Activated CD4-positive, alpha-beta T cell treated with anti-CD3 and anti-CD28 coated beads, Interleukin-2, amount 10 ng/mL, durations not matched to agents 24 days and 14 days (primary cell): ENCODE measurements at regions not wholly inside any gene's neighbourhood (a gene's known extent, or its start where the extent isn't known, plus 50 kb on each side); places are given as distances from the start of the nearest gene placed in this dataset.
"Not testable (repeated sequence)": the region's sequence is repeated elsewhere in the genome, so short reads cannot be mapped to it uniquely, and the experiment has no call there.

Experiments used
- DNase-seq: peaks from one replicate; pipeline ENCODE4 v3.0.0; 2022
- H3K27ac Mint-ChIP-seq: one replicate; pipeline ENCODE4 v1.8.0; 2022; ENCODE audit warnings: mild to moderate bottlenecking, mixed read lengths
- H3K27me3 Mint-ChIP-seq: one replicate; pipeline ENCODE4 v1.8.0; 2022; ENCODE audit warnings: mixed read lengths
- H3K36me3 Mint-ChIP-seq: one replicate; pipeline ENCODE4 v1.8.0; 2022; ENCODE audit warnings: low read depth, mild to moderate bottlenecking, mixed read lengths
- H3K4me1 Mint-ChIP-seq: one replicate; pipeline ENCODE4 v1.8.0; 2021; ENCODE audit warnings: mixed read lengths
- H3K4me3 Mint-ChIP-seq: one replicate; pipeline ENCODE4 v1.8.0; 2022; ENCODE audit warnings: mild to moderate bottlenecking, moderate library complexity, mixed read lengths
- H3K9me3 Mint-ChIP-seq: one replicate; pipeline ENCODE4 v1.8.0; 2021; ENCODE audit warnings: mixed read lengths
- intact Hi-C: fragments of 100-400 bp; cut with micrococcal nuclease; formaldehyde crosslinking; loops from one replicate; pipeline ENCODE4 v1.15.1; 2023

DNA sequence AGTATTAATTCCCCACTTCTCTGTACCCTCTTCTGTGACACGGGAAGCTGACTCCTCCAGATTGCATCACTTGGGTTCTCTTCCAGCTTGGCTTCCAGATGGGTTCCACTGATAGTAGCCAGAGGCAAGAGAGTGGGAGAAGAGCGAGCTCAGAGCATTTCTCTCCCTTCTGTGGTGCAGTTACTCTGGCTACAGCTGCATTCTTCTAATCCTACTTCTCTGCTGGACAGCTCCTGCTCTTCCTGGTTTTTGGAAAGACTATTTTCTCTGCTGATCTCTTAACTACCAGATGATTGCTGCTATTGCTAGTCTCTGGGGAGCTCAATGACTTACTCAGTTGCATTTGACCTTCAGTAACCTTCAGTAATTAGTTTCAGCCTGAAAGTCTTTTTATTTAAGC lies 187.5 kb upstream of the MAP2 start:
- Mint-ChIP-seq H3K4me1 (no peaks in the 10 kb centered on the region), H3K4me3 (no peak overlapping the region), H3K36me3 (no peaks in the 10 kb centered on the region), H3K27me3 (no peaks in the 10 kb centered on the region), H3K27ac (no peak overlapping the region), H3K9me3 (no peaks in the 10 kb centered on the region)
- DNase-seq: no peak
- intact Hi-C loops: no loop called here

DNA sequence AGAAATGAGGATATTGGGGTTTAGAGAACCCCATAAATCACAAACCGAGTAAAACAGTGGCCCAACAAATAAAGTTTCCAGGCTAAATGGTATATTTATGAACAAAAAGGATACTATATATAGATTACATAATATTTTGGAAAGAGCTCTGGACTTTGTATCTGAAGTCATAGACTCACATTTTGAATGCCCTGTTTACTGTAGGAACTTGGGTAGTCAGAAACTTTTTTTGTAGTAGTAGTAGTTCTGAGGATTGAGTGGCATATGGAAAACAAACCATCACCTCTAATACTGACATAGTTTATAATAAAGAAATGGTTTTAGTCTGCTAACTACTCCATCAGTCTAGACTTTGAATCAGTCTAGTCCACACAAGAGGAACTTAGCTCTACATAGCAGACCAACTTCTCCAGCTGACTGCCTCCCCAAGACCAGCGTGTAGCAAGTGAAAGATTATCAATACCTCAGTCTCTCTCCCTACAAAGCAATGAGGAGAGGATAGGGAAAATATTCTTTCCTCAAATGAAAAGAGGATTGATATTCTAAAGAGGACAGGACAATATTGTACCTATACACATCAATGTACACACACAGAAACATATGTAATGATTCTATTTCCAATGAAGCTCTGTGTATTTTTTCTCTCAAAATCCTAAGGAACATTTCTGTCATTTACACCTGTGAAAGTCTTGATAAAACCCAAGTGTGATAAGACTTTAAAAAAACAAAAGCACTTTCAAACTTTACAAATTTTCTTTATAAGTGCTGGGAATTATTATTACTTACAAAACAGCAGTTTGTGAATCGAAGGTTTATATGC lies 184.9 kb upstream of the MAP2 start:
- Mint-ChIP-seq H3K27me3 (no peaks in the 10 kb centered on the region), H3K4me1 (no peaks in the 10 kb centered on the region), H3K36me3 (no peaks in the 10 kb centered on the region), H3K27ac (no peak overlapping the region), H3K4me3 (no peak overlapping the region), H3K9me3 (no peaks in the 10 kb centered on the region)
- DNase-seq: no peak
- intact Hi-C loops: no loop called here

DNA sequence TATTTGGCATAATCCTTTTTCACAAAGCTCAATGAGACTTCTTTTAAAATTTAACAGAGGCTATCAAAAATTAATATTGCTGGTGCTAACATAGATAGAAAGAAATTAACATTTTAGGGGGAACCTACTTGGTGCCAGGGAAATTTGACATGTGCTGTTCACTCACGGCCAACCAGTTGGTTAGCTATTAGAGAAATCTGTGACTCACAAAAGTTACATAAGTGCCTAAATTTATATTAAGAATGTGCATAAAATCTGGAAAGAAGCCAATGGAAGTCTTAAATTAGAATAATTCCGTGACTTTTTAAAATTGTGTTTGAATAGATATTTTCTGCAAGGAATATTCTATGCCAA lies 184.3 kb upstream of the MAP2 start:
- Mint-ChIP-seq H3K27ac (no peak overlapping the region), H3K36me3 (no peaks in the 10 kb centered on the region), H3K4me3 (no peak overlapping the region), H3K4me1 (no peaks in the 10 kb centered on the region), H3K27me3 (no peaks in the 10 kb centered on the region), H3K9me3 (no peaks in the 10 kb centered on the region)
- intact Hi-C loops: no loop called here
- DNase-seq: no peak

DNA sequence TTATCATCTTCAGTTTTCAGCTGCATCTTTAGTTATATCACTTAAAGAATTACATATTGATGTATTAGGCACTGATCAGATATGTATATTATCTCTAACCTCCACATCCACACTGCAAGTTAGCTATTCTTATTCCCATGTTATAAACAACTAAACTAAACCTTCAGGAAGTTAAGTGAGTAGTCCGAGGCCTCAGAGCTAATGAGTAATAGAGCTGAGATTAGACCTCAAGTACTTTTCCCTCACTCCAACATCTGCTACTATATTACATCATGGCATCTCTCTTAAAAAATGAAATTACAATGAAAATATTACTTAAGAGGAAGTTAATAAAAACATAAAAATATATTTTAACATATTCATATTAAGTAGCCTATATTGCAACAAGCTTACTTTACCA lies 183.6 kb upstream of the MAP2 start:
- no peaks in the 10 kb centered on the region for H3K36me3 Mint-ChIP-seq
- no peak overlapping the region for H3K27ac Mint-ChIP-seq
- intact Hi-C loops: no loop called here
- no peak for DNase-seq
- no peak overlapping the region for H3K4me3 Mint-ChIP-seq
- H3K27me3 Mint-ChIP-seq: no peaks in the 10 kb centered on the region
- no peaks in the 10 kb centered on the region for H3K9me3 Mint-ChIP-seq
- no peaks in the 10 kb centered on the region for H3K4me1 Mint-ChIP-seq

DNA sequence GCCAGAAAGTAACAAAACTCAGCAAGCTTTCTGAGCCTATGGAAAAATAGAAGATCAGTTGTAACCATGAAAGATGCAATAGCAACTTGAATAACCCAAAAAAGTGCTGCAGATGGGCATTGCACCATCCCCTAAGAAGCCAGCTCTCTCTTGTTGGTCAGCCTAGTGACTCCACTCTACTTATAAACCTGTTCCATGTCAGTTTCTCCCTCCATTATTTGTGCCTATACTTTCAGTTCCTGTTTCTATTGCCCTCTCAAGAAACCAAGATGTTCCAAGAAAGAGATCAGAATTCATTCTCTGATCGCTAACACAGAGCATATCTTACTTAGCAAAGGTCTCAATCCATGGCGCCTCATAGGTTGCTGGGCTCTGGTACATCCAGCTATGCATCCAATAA lies 170.3 kb upstream of the MAP2 start:
- Mint-ChIP-seq H3K27me3 (no peaks in the 10 kb centered on the region), H3K36me3 (no peaks in the 10 kb centered on the region), H3K9me3 (no peaks in the 10 kb centered on the region), H3K4me3 (no peak overlapping the region), H3K27ac (no peak overlapping the region), H3K4me1 (no peaks in the 10 kb centered on the region)
- no peak for DNase-seq
- intact Hi-C loops: no loop called here

DNA sequence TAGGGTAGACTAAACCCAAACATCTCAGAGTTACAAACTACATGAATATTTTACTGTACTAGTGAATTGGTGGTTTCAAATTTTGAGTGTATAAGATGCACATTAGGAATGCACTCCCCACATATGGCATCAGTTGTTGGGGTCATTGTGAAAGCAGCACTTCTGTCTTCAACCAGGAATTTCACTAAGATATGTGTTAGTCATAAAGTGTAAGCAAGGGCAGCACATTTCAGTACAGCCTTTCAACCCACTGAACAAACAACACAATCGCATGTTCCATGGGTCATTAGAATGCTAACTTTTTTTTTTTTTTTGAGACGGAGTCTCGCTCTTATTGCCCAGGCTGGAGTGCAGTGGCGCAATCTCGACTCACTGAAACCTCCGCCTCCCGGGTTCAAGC lies 164.1 kb upstream of the MAP2 start:
- no peaks in the 10 kb centered on the region for H3K36me3 Mint-ChIP-seq
- H3K27ac Mint-ChIP-seq: no peak overlapping the region
- no peak for DNase-seq
- intact Hi-C loops: no loop called here
- no peaks in the 10 kb centered on the region for H3K27me3 Mint-ChIP-seq
- H3K4me1 Mint-ChIP-seq: no peaks in the 10 kb centered on the region
- no peak overlapping the region for H3K4me3 Mint-ChIP-seq
- no peaks in the 10 kb centered on the region for H3K9me3 Mint-ChIP-seq

DNA sequence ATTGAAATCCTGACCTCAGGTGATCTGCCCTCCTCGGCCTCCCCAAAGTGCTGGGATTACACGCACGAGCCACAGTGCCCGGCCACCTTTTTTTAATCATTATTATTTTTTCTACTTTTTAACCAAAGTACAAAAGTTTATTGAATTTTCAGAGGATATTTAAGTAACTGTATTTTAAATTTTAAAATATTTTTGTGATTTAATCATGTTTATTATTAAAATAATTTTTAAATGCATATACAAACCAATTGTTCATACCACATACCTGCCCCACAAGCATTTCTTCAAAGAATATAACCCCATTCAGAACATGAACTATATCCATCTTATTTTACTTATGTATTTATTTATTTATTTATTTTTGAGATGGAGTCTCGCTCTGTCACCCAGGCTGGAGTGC lies 163.6 kb upstream of the MAP2 start:
- intact Hi-C loops: no loop called here
- Mint-ChIP-seq H3K27ac (no peak overlapping the region), H3K27me3 (no peaks in the 10 kb centered on the region), H3K4me3 (no peak overlapping the region), H3K9me3 (no peaks in the 10 kb centered on the region), H3K4me1 (no peaks in the 10 kb centered on the region), H3K36me3 (no peaks in the 10 kb centered on the region)
- DNase-seq: no peak

DNA sequence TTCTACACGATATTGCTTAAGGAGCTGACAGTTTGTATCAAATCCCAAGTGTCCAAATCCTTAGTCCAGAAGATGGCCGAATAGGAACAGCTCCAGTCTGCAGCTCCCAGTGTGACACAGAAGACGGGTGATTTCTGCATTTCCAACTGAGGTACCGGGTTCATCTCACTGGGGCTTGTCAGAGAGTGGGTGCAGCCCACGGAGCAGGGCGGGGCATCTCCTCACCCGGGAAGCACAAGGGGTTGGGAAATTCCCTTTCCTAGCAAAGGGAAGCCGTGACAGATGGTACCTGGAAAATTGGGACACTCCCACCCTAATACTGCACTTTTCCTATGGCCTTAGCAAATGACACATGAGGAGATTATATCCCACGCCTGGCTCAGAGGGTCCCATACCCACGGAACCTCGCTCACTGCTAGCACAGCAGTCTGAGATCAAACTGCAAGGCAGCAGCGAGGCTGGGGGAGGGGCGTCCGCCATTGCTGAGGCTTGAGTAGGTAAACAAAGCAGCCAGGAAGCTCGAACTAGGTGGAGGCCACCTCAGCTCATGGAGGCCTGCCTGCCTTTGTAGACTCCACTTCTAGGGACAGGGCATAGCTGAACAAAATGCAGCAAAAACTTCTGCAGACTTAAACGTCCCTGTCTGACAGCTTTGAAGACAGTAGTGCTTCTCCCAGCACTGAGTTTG lies 162.3 kb upstream of the MAP2 start:
- H3K4me1 Mint-ChIP-seq, H3K9me3 Mint-ChIP-seq, DNase-seq, H3K36me3 Mint-ChIP-seq, H3K27ac Mint-ChIP-seq, H3K4me3 Mint-ChIP-seq, H3K27me3 Mint-ChIP-seq, intact Hi-C loops: not testable (repeated sequence)

DNA sequence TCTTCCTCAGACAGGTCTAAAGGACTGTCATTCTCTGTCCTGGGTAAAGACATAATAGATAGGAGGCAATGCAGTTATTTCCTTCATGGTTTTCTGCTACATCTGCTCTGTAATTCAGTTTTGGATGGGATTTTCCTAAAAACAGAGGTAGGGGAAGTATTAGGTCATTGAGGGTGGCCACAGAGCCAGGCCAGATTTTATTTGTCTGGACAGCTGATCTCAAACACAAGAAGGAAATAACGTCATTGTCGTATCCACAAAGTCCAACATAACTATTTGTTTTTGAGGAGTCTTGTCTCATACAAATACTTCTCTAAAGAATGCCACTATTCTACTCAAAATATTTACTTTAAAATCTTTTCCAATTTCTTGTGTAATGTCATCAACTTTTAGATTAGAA lies 154.8 kb upstream of the MAP2 start:
- no peak overlapping the region for H3K4me3 Mint-ChIP-seq
- intact Hi-C loops: no loop called here
- no peak overlapping the region for H3K27ac Mint-ChIP-seq
- H3K36me3 Mint-ChIP-seq: no peaks in the 10 kb centered on the region
- no peaks in the 10 kb centered on the region for H3K4me1 Mint-ChIP-seq
- no peaks in the 10 kb centered on the region for H3K27me3 Mint-ChIP-seq
- DNase-seq: no peak
- no peaks in the 10 kb centered on the region for H3K9me3 Mint-ChIP-seq

DNA sequence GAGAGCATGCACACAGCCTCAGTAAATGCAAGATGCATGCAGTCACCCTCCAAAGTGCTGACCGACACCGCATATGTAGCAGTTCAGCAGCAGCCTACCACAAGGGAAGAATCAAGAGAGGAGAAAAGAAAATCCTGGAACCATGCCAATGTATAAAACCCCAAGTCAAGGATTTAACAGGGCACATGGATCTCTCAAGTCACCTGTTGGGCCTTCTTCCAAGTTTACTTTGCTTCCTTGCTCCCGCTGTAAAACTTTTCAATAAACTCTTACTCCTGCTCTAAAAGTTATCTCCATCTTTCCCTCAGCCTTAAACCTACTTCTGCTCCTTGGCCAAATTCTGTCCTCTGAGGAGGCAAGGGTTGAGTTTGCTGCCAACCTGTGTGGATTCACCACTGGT lies 147.8 kb upstream of the MAP2 start:
- no peak for DNase-seq
- no peaks in the 10 kb centered on the region for H3K4me1 Mint-ChIP-seq
- intact Hi-C loops: no loop called here
- no peaks in the 10 kb centered on the region for H3K27me3 Mint-ChIP-seq
- no peaks in the 10 kb centered on the region for H3K9me3 Mint-ChIP-seq
- H3K36me3 Mint-ChIP-seq: no peaks in the 10 kb centered on the region
- H3K4me3 Mint-ChIP-seq: no peak overlapping the region
- H3K27ac Mint-ChIP-seq: no peak overlapping the region

DNA sequence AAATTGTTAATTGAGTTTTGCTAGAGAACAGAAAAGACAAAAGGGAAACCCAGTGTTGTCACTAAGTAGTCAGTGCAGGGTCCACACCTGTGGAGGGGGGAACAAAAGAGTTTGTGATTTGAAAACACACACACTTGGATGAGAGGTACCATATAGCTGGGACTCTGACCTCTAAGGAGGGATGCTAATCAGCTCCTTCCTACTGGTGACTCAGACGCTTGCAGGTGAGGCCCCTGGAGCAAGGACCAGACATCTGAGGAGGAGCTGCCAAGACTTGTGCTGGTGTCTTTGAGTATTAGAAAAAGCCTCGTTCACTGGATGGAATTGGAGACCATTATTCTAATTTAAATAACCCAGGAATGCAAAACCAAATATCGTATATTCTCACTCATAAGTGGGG lies 146.4 kb upstream of the MAP2 start:
- H3K27ac Mint-ChIP-seq: no peak overlapping the region
- intact Hi-C loops: no loop called here
- no peaks in the 10 kb centered on the region for H3K36me3 Mint-ChIP-seq
- H3K9me3 Mint-ChIP-seq: no peaks in the 10 kb centered on the region
- H3K4me3 Mint-ChIP-seq: no peak overlapping the region
- no peak for DNase-seq
- no peaks in the 10 kb centered on the region for H3K4me1 Mint-ChIP-seq
- no peaks in the 10 kb centered on the region for H3K27me3 Mint-ChIP-seq

DNA sequence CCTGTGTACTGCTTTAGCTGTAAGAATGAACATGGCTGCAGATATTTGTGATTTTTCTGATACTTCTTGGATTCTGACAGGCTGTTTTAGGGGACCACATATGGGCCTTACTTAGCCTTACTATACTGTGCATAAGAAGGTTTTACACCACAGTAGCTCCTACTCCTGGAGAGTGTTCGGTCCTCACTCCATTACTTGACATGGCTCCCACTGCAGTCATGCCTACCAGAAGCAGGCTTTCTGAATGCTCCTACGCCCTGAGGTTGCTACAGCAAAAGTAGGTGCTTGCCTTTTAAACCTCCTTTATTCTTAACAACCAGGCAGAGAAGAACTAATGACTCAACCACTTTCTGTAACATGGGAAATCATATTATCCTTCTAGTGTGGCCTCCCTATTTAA lies 125.2 kb upstream of the MAP2 start:
- intact Hi-C loops: no loop called here
- no peak overlapping the region for H3K4me3 Mint-ChIP-seq
- DNase-seq: no peak
- no peaks in the 10 kb centered on the region for H3K9me3 Mint-ChIP-seq
- no peaks in the 10 kb centered on the region for H3K4me1 Mint-ChIP-seq
- H3K27me3 Mint-ChIP-seq: no peaks in the 10 kb centered on the region
- H3K36me3 Mint-ChIP-seq: no peaks in the 10 kb centered on the region
- no peak overlapping the region for H3K27ac Mint-ChIP-seq

DNA sequence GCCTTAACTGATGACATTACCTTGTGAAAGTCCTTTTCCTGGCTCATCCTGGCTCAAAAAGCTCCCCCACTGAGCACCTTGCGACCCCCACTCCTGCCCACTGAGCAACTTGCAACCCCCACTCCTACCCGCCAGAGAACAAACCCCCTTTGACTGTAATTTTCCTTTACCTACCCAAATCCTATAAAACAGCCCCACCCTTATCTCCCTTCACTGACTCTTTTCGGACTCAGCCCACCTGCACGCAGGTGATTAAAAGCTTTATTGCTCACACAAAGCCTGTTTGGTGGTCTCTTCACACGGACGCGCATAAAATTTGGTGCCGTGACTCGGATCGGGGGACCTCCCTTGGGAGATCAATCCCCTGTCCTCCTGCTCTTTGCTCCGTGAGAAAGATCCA lies 124.4 kb upstream of the MAP2 start:
- intact Hi-C loops: not testable (repeated sequence)

DNA sequence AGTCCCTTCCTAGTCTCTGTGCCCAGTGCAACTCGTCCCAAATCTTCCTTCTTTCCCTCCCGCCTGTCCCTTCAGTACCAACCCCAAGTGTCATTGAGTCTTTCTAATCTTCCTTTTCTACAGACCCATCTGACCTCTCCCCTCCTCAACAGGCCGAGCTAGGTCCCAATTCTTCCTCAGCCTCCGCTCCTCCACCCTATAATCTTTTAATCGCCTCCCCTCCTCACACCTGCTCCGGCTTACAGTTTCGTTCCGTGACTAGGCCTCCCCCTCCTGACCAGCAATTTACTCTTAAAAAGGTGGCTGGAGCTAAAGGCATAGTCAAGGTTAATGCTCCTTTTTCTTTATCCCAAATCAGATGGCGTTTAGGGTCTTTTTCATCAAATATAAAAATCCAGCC lies 123.1 kb upstream of the MAP2 start:
- H3K4me1 Mint-ChIP-seq, H3K4me3 Mint-ChIP-seq, intact Hi-C loops, H3K36me3 Mint-ChIP-seq, H3K27ac Mint-ChIP-seq, H3K9me3 Mint-ChIP-seq, H3K27me3 Mint-ChIP-seq, DNase-seq: not testable (repeated sequence)

More for the DNA sequence above, 124.4 kb upstream of the MAP2 start:
- H3K4me3 Mint-ChIP-seq, DNase-seq, H3K27me3 Mint-ChIP-seq, H3K36me3 Mint-ChIP-seq, H3K4me1 Mint-ChIP-seq, H3K9me3 Mint-ChIP-seq, H3K27ac Mint-ChIP-seq: not testable (repeated sequence)

DNA sequence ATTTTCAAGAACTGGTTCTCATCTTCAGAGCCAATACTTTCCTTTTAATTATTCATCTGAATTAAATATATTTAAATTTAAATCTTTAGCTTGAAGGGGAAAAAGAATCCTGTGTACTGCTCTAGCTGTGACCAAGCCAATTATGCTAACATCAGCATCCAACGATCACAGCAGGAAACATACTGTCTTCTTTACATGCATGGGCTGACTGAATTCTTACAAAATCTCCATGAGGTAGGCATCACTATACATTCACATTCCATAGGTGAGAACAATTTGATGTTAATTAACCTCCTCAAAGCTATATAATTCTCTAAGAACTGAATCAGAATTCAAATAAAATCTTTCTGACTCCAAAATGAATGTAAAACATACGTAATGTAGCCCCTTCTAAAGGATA lies 118.8 kb upstream of the MAP2 start:
- H3K9me3 Mint-ChIP-seq: no peaks in the 10 kb centered on the region
- no peaks in the 10 kb centered on the region for H3K4me1 Mint-ChIP-seq
- DNase-seq: no peak
- intact Hi-C loops: no loop called here
- H3K27me3 Mint-ChIP-seq: no peaks in the 10 kb centered on the region
- no peak overlapping the region for H3K27ac Mint-ChIP-seq
- H3K4me3 Mint-ChIP-seq: no peak overlapping the region
- H3K36me3 Mint-ChIP-seq: no peaks in the 10 kb centered on the region
